HG03045 (cell line): ENCODE measurements at regions not wholly inside any gene's neighbourhood (a gene's known extent, or its start where the extent isn't known, plus 50 kb on each side); places are given as distances from the start of the nearest gene placed in this dataset.
"Not testable (repeated sequence)": the region's sequence is repeated elsewhere in the genome, so short reads cannot be mapped to it uniquely, and the experiment has no call there.

Source experiments
- ATAC-seq: cut with Tn5 transposase; IDR thresholded peaks from one replicate; pipeline ENCODE4 v1.9.1; 2021; ENCODE audit warnings: mild to moderate bottlenecking, moderate library complexity; ENCODE audit not compliant: unreplicated experiment

GRCh38 chr4:66955784-66956183, 589.5 kb downstream of the CENPC start:
- ATAC-seq: no peak

- ATAC-seq: no peak
These were observed 595.9 kb downstream of the CENPC start for GRCh38 chr4:66949419-66949818.

GRCh38 chr4:66946761-66947160, 598.5 kb downstream of the CENPC start:
- ATAC-seq: no peak

- ATAC-seq: no peak
These were observed 602.2 kb downstream of the CENPC start for GRCh38 chr4:66943112-66943511.

- not testable (repeated sequence) for ATAC-seq
These were observed 613.3 kb downstream of the CENPC start for GRCh38 chr4:66931981-66932380.

GRCh38 chr4:66930206-66930605, 615.1 kb downstream of the CENPC start:
- no peak for ATAC-seq

- ATAC-seq: no peak
These were observed 615.6 kb downstream of the CENPC start for GRCh38 chr4:66929748-66930147.

- ATAC-seq: not testable (repeated sequence)
These were observed 616.4 kb downstream of the CENPC start for GRCh38 chr4:66928881-66929280.

- ATAC-seq: no peak
These were observed 617.4 kb downstream of the CENPC start for GRCh38 chr4:66927937-66928336.

GRCh38 chr4:66926687-66927086, 618.6 kb downstream of the CENPC start:
- ATAC-seq: no peak

- ATAC-seq: no peak
These were observed 622.0 kb downstream of the CENPC start for GRCh38 chr4:66923081-66923865.

GRCh38 chr4:66921433-66921832, 623.9 kb downstream of the CENPC start:
- no peak for ATAC-seq

- ATAC-seq: no peak
These were observed 624.8 kb downstream of the CENPC start for GRCh38 chr4:66920514-66920913.

GRCh38 chr4:66911880-66912279, 633.4 kb downstream of the CENPC start:
- ATAC-seq: no peak

- no peak for ATAC-seq
These were observed 639.0 kb downstream of the CENPC start for GRCh38 chr4:66906314-66906713.

- ATAC-seq: no peak
These were observed 645.8 kb downstream of the CENPC start for GRCh38 chr4:66899422-66900065.

GRCh38 chr4:66893807-66894206, 651.5 kb downstream of the CENPC start:
- no peak for ATAC-seq

GRCh38 chr4:66887061-66887460, 658.2 kb downstream of the CENPC start:
- ATAC-seq: no peak

GRCh38 chr4:66885501-66886165, 659.7 kb downstream of the CENPC start:
- ATAC-seq: no peak

GRCh38 chr4:66876946-66877345, 668.4 kb downstream of the CENPC start:
- no peak for ATAC-seq

GRCh38 chr4:66872661-66873060, 672.6 kb downstream of the CENPC start:
- ATAC-seq: no peak

GRCh38 chr4:66863481-66863880, 681.8 kb downstream of the CENPC start:
- ATAC-seq: no peak
